ENCODE measurements at regions not wholly inside any gene's neighbourhood (a gene's known extent, or its start where the extent isn't known, plus 50 kb on each side); places are given as distances from the start of the nearest gene placed in this dataset.

DNA sequence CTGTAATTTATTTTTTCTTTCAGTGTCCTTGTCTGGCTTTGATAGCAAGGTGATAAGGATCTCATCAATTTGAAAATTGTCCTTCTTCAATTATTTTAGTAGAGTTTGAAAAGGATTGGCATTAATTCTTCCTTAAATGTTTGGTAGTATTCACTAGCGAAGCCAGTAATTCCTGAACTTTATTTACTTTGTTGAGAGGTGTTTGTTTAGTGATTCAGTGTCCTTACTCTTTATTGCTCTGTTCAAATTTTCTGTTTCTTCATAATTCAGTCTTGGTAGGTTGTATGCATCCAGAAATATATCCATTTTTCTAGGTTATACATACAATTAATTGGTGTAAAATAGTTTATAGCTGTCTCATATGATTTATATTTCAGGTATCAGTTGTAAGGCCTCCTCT lies 676.7 kb upstream of the POU3F3 start:
- no peak for TF ChIP-seq POLR2A (IDR thresholded peaks at IDR 0.05; ENCODE audit: low read length)
- TF ChIP-seq GATA1 (IDR thresholded peaks at IDR 0.05; ENCODE audit: low read depth, low read length) = no peak
